GM19324 (cell line): ENCODE measurements at regions not wholly inside any gene's neighbourhood (a gene's known extent, or its start where the extent isn't known, plus 50 kb on each side); places are given as distances from the start of the nearest gene placed in this dataset.

Experiments
- ATAC-seq: cut with Tn5 transposase; IDR thresholded peaks from one replicate; pipeline ENCODE4 v1.9.1; 2021; ENCODE audit warnings: mild to moderate bottlenecking, moderate library complexity; ENCODE audit not compliant: unreplicated experiment, low FRiP score

DNA sequence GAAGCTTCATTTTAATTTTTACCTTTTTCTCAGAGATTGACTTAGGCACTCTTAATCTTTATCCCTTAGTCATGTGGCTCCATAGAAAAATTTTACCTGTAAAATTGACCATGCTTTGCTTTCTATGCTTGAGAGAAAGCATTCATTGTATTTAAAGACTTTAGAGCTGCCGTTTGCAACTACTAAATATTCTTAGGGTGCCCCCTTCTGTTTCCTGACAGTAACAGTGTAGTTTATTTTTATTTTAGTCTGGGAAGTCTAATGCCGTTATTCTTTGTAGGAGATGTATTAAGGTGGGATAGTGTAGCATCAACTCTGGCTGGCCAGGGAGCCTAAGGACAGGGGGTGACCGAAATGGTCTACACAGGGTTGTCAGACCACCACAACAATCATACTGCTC, 84.5 kb upstream of the SYNPR start:
- no peak for ATAC-seq

GRCh38 chr3:63199606-63200005, 78.5 kb upstream of the SYNPR start:
- ATAC-seq = no peak

DNA sequence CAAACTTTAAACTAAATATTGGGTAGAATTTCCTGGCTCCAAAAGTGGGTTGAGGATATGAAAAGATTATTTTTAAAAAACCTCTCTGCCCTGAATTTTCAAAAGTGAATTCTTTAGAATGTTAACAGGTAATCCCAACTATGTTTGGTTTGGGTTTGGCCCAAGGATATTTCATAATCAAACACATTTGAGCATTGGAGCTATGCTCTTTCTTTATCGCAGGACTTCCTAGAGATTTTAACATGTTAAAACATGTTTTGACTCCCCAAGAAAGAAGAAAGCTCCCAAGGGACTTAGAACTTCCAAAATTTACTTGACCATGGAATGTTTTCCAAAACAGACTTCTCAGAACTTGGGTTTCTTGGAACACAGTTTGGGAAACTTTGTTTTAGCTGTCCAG, 75.6 kb upstream of the SYNPR start:
- no peak for ATAC-seq

DNA sequence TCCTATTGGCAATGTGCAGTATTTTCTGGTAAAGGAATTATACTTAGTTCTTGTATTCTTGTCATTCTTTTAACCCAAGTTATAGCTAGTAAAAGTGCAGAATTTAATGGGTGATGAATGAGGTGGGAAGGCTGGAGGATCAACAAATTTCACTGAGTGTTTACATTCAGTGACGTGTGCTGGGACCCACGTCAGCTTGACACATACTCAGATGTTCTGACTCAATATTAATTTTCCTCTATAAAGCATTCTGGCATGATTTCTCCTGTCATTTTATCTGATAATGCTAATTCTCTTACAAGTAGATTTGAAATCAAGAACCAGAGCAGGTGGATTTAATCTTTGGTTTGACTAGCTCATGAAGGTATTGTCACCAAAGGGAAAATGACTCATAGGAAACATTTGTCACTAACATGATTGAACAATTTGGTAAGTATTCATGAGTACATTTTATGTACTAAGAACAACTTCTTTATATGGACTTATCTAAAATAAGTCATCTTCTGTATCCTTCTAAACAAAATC, 71.0 kb upstream of the SYNPR start:
- ATAC-seq = no peak

- no peak for ATAC-seq
These were observed 50.0 kb upstream of the SYNPR start for GRCh38 chr3:63228087-63228486.
